Stimulated activated CD8-positive, alpha-beta memory T cell treated with anti-CD3 and anti-CD28 coated beads, Interleukin-12 subunit alpha, Interleukin-12 subunit beta, amount 100 ng/mL, for 24 hours (primary cell): ENCODE measurements at regions not wholly inside any gene's neighbourhood (a gene's known extent, or its start where the extent isn't known, plus 50 kb on each side); places are given as distances from the start of the nearest gene placed in this dataset.

ENCODE experiments used
- DNase-seq: peaks from one replicate; pipeline ENCODE4 v3.0.0-alpha.2; 2020; ENCODE audit errors: extremely low read depth

DNA sequence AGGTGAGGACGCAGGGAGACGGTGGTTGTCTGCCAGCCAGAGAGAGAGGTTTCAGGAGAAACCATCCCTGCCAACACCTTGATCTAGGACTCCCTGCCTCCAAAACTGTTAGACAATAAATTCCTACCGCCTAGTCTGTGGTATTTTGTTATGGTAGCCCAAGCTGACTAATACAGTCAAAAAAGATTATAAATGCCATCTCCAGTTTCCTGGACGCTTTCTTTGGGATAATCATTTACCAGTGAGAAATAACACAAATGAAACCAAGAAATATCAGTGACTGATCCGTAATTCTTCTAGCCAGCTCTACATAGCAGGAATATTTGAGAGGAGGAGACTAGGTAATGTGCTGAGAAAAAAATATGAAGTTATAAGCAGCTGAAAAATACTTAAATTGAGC, 707.8 kb upstream of the LMCD1 start:
- DNase-seq: no peak

DNA sequence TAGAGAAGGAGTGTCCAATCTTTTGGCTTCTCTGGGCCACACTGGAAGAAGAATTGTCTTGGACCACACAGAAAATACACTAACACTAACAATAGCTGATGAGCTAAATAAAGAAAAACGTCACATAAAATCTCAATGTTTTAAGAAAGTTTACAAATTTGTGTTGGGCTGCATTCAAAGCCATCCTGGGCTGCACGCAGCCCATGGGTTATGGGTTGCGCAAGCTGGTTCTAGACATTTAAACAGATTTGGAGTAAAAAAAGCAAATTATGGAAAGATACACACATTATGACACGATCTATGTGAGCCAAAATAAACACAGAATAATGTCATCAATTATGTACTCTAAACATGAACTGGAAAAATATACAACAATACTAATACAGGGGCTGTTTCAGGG, 703.3 kb upstream of the LMCD1 start:
- DNase-seq: no peak

DNA sequence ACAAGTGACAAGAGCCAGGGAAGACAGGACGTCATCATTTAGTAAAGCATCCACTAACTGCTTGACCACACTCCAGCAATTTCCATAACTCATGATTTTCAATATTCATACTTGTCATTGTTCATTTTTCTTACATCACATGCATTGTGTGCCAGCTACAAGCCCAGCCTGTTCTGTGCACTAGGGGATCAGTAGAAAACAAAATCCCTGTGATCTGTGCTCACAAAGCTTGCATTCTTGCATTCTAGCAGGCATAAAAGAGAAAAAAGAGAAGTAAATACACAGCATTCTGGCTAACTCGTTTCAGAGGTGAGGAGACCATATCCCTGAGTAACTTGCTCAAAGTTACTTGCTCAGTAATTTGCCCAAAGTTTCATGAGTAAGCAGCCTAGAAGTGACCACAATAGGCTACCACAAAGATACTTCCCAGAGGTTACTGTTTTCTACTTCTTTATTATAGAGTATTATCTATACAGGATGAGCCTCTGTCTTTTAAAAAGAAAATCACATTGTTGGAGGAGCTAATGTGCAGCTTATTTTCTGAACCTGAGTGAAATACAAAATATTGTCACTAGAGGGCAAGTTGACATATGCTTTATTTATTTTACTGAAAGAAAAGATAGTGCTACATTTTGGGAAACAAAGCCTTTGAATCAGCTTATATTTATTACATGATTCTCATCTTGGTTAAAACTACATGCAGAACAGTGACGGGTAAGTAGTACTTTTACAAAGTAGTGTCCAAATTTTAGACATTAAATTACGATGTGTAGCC, 701.4 kb upstream of the LMCD1 start:
- DNase-seq: no peak

DNA sequence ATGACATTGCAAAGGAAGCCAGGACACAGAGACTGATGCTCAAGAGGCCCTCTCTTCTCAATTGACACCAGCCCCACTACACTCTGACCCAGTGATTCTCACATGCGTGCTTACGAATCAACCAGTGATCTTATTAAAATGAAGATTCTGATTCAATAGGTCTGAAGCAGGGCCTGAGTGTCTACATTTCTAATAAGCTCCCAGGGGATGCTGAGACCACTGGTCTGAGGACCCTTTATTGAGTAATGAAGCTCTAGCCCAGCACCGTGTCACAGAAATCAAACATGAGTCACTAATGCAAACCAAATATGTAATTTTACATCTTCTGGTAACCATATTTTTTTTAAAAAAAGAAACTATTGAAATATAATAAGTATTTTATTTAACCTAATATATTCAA, 689.1 kb upstream of the LMCD1 start:
- no peak for DNase-seq

DNA sequence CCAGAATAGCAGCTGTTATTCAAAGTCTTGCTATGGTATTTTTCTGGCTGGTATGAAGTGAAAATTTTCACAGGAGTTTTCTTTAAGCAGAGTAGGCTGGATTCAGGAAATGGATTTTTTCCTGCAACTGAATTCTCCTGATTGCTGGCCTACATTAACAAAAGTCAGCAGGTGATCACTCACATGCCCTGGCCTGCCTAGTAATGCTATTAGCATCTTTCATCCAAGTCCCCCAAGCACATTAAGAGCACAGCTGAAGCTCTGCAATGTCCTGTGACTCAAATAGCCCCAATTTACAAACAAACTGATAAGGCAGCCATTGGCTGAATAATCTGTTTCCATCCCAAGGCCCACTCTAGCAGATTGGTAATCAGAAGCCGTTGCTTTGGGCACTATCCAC, 688.3 kb upstream of the LMCD1 start:
- DNase-seq: no peak

DNA sequence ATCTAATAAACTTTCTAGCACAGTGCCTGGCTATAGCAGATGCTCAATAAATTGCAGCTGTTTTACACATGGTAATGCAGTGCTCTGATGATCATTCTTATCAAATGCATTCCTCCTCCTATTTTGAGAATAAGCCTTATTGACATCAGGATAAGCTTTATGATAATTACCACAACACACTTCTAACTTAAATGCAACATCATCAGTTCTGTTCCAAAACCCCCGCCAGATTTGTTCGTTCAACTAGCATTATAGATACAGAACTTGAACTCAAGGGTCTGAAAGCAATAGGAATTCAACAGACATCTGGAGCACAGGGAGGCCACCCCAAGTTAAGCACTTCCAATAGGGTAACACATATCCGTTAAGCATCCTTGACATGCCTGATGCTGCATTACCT, 684.4 kb upstream of the LMCD1 start:
- no peak for DNase-seq

DNA sequence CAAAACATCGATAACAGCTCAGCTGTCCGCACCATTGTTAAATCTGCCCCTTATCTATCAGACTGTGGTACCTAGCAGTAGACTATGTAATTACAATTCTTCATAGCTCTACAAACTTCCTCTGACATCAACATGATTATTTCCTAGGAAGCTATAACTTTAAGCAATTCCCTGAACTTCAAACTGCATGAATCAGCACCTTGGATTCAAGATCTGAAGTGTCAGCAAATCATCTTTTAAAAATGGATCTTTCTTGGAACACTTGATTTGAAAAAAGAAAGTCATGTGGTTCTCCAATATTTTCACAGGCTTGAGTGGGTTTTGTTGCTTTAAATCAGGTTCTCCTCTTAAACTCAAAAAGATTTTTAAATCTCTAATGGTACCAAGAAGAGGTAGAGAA, 680.7 kb upstream of the LMCD1 start:
- DNase-seq: no peak

DNA sequence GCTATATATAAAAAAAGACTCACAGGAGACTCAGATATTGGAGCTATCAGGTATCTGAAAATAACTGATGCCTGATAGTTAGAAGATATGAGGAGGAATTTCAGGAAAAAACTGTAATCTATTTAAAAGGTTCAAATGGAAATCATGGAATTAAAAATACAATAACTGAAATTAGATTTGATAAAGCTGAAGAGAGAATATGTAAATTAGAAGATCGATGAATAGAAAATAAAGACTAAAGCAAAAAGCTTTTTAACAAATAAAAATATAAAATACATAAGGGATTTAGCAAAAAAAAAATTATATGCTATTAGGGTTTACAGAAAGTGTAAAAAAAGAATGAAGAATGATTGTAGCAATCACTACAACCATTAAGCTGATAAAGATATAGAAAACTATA, 679.8 kb upstream of the LMCD1 start:
- DNase-seq: no peak

DNA sequence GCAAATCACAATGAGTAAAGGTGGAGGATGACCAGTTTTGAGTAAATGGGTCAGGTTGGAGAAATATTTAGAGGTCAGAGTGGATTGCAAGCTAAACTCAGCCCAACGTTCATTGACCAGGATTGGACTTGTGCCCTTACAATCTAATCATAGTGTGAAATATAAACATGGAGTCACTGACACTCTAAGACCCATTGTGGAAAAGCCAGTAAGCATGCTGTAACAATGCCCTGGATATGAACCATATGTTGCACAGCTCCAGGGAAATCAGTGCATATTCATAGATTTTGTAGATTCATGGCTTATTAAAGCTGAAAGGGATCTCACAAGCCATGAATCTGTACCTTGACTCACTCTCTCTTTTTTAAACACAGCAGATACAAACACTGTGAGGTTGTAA, 660.2 kb upstream of the LMCD1 start:
- no peak for DNase-seq

DNA sequence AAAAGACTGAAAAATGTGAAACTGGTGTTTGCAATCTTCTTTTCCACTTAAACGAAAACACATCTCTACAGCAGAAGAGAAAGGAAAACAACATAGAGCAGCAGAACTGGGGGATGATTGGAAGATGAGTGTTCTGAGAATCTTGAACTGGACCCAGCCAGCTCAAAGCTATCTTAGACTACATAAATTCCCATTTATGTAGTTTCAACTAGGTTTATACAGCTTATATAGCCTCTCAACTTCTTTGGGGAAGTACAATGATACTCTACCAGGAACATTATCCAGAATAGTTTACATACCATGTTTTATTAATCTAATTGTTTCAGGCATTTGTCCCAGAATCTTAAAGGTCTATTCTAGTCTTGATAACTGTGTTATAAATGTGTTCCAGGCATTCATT, 658.2 kb upstream of the LMCD1 start:
- no peak for DNase-seq

DNA sequence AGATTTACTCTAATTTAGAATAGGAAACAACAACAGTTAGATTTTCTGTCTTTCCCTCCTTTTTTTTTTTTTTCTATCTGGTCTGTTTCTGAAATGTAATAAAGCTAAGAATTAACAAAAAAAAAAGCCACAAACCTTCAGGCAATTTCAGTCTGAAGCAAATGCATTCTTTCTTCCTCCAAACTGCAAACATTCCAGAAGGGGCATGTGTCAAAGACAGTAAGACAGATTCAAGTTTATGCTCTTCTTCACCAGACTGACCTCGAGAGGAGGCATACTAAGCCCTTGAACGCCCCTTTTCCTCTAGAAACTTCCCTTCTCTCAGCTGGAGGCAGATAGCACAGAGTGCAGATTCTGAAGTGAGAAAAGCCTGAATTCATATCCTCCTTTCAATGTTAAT, 654.6 kb upstream of the LMCD1 start:
- DNase-seq: no peak

DNA sequence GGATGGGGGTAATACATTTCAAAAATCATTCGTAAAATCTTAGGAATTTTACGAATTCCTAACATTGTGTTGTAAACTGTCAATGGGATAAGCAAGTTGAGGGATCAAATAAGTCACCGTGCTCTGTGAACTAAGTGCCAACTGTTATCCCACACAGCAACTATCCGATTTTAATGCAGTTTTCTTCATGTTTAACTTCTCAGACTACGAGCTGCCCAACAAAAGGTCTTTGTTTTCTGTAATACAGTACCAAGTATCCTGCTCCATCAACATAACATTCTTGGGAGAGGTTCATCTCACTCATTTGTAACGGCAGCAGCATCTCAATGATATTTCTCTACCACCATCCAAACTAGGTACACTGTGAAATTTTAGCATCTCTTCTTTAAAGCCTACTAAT, 654.1 kb upstream of the LMCD1 start:
- DNase-seq: no peak

DNA sequence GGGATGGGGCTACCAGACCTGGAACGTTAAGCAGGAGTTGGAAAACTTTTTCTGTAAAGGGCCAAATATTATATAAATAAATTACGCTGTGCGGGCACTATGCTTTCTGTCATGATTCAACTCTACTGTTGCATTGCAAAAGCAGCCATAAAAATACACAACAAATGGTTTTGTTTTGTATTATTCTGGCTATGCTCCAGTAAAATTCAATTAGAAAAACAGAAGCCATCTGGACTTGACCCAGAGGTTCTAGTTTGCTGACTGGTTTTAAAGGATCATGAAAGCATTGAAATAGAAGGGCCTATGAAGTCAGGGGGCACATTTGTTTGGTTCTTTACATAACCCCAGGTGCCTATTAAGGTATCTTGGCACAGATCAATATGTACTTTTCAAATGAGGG, 647.4 kb upstream of the LMCD1 start:
- no peak for DNase-seq

DNA sequence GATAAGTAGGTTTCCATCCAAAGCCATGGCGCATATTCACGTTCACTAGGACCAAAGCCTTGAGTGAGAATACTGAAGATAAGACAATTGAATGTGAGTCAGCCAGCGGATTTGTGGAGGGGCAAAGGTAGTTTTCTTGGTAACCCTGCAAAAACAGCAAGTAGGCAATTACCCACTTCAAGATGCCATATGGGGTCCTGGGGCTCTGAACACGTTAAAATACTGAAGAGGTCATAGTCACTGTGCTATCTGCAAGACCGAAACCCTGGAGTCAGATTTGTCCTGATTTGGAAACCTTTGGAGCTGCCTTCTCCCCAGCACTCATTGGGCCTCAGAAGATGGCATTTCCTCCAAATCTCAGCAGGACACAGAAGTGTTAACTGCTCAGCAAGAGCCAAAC, 646.9 kb upstream of the LMCD1 start:
- no peak for DNase-seq

DNA sequence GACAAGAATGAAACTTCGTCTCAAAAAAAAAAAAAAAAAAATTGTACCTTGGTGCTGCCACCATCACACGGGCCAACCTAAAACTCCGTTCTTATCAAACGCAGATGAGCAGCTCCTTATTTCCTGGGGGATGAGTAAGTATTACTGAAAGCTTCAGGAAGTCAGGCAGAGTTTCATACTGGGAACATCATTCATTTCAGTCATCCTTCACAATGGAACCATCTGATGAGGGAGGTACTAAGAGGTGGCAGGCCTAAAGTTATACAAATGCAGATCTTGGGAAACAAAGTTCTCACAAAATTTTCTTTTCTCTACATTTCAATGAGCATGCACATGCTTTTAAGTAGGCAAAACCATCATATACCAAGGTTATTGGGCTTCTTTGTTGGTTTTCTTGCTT, 636.0 kb upstream of the LMCD1 start:
- DNase-seq: no peak

DNA sequence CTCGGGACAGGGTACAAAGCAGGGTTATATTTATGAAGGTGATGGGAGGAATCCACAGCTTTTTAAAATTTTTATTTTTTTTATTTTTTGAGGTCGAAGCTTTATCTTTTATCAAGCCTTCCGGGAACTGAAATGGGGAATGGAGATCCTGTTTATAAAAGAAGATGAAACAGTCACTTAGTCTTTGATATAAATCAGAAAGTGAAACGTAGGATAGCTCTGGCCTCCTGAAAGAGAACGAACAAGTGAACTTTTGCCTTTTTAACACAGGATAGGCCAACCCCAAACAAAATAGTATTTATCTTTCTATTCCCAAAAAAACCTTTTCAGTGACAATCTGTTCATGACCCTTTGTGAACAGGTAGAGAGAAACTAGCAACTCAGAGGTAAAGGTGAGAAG, 634.0 kb upstream of the LMCD1 start:
- no peak for DNase-seq

DNA sequence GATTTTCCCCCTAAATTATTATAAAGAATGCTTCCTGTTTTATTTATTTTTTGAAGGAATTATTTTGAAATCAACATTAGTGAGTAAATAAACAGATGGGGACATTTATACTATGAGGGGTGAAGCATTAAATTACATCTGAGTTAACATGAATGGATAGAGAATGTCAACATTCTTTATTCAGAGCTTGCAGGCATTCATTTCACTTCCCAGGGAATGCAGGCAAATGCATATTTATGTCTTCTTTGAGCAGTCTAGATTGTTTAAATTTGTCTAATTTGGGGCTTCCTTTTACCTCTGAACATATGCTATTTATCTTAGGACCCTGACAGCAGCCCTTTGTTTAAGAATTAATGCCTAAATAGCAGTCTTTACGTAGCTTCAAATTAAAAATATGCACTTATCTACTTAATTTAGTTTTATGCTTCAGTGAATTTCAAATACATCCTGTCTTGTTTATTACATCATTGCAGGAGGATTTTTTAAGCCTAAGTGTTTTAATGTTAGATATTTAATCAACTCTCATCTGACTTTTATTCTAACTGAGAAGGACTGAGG, 630.5 kb upstream of the LMCD1 start:
- no peak for DNase-seq

DNA sequence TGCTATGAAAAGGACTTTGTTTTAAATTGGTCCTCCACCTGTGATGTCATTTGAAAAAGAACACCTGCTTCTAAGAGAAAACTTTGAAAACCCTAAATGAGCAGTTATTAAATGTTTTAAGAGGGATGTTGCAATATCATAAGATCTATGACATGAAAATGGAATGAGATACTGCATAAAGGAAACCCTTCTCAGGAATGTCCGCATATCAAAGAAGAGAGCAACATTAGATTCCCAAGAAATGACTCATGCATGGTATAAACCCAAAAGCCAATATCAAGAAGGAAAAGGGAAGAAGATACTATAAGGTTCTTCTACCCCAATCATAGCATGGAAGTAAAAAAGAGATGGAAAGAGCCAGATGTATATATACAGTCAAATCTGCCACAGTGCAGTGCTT, 627.5 kb upstream of the LMCD1 start:
- DNase-seq: no peak

DNA sequence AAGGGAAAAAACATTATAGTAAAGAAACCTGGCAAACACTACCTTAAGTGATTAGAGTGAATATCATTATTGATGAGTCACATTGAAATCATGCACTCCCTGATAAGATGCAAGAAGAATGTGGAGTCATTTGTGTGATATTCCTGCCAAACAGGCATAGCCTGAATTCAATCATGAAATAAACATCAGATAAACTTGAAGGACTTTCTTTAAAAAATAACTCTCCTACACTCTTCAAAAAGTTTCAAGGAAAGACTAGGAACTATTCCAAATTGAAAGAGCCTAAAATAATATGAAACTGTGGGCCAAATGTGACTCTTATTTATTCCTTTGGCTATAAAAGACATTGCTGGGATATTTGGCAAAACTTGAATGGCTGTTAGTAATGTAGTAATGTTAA, 625.7 kb upstream of the LMCD1 start:
- no peak for DNase-seq

DNA sequence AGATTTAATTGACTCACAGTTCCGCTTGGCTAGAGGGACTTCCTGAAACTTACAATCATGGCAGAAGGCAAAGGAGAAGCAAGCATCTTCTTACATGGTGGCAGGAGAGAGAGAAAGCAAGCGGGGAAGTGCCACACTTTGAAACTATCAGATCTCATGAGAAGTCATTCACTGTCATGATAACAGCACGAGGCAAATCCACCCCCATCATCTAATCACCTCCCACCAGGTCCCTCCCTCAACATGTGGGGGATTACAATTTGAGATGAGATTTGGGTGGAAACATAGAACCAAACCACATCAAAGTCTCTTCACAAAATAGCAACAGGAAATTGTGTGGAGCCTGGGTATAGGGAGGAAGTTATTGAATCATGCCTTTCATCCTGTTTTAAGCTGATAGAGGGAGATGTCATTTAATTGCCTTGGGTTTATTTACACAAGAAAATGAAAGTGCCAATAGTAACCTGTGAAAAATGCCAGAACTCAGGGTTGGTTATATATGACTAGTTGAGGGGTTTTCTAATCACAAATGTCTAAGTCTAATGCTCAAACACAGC, 624.8 kb upstream of the LMCD1 start:
- peak; percentile 10 for DNase-seq

DNA sequence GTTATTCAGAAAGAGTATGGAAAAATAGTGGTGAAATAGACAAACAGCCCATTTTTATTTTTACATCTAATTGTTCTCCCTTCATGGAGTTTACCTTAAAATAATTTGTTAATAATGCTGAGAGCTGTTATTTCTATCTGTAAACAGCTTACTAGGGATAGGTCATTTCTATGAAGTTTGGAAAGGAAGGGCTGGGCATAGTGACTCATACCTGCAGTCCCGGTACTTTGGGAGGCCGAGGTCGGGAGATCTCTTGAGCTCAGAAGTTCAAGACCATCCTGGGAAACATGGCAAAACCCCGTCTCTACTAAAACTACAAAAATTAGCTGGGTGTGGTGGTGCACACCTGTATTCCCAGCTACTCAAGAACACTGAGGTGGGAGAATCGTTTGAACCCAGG, 624.3 kb upstream of the LMCD1 start:
- no peak for DNase-seq

DNA sequence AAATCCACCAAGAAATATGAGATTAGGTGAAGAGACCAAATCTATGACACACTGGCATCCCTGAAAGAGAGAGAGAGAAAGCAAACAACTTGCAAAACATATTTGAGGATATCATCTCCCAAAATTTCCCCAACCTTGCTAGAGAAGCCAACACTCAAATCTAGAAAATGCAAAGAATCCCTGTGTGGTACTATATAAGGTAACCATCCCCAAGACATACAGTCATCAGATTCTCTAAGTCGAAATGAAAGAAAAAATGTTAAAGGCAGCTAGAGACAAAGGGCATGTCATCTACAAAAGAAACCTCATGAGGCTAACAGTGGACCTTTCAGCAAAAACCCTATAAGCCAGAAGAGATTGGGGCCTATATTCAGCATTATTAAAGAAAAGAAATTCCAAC, 622.1 kb upstream of the LMCD1 start:
- DNase-seq: no peak

DNA sequence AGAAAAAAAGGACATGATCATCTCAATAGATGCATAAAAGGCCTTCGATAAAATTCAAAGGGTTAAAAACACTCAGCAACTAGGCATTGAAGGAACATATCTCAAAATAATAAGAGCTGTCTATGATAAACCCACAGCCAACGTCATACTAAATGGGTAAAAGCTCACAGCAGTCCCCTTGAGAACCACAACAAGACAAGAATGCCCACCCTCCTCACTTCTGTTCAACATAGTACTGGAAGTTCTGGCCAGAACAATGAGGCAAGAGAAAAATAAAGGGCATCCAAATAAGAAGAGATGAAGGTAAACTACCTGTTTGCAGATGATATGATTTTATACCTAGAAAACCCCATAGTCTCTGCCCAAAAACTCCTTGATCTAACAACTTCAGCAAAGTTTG, 619.7 kb upstream of the LMCD1 start:
- DNase-seq: no peak

DNA sequence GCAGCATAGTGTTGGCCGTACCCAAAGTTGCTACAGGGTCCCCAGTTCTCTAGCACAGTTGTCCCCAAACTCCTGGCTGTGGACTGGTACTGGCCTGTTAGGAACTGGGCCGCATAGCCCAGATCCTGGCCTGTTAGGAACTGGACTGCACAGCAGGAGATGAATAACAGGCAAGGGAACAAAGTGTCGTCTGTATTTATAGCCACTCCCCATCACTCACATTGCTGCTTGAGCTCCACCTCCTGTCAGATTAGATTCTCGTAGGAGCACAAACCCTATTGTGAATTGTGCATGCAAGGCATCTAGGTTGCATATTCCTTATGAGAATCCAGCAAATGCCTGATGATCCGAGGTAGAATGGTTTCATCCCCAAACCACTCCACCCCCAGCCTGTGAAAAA, 604.0 kb upstream of the LMCD1 start:
- DNase-seq: no peak
